ENCODE measurements at regions not wholly inside any gene's neighbourhood (a gene's known extent, or its start where the extent isn't known, plus 50 kb on each side); places are given as distances from the start of the nearest gene placed in this dataset.

GRCh38 chr22:48923996-48924395 lies 903.7 kb downstream of the BRD1 start:
- no peaks in the 10 kb centered on the region for H3K9me2 ChIP-seq (ENCODE audit: insufficient read depth)
- no peaks in the 10 kb centered on the region for H4K20me1 ChIP-seq (replicated peaks; ENCODE audit: insufficient read depth)
- no peaks in the 10 kb centered on the region for H3K79me2 ChIP-seq (replicated peaks; ENCODE audit: insufficient read depth)
- no peak overlapping the region for H3K4me2 ChIP-seq
- no peak overlapping the region for H3K4me3 ChIP-seq
- DNase-seq (ENCODE audit: low spot score), result no peak
- TF ChIP-seq CTCF (conservative IDR thresholded peaks at IDR 0.05; ENCODE audit: low read depth in 2 of 2) (no peak), ZNF462 (CRISPR knock-in tag; IDR thresholded peaks at IDR 0.05) (no peak), STAT1 (IDR thresholded peaks at IDR 0.05; ENCODE audit: unreplicated experiment) (no peak), JUNB (IDR thresholded peaks at IDR 0.05; ENCODE audit: unreplicated experiment) (no peak), ZNF114 (CRISPR knock-in tag; IDR thresholded peaks at IDR 0.05) (no peak)
- H2AFZ ChIP-seq, result no peak overlapping the region
- peaks cover 6% of the 10 kb centered on the region; the same call in 1 of the 2 replicates for H3K36me3 ChIP-seq (ENCODE audit: insufficient read depth)
- ATAC-seq, result no peak
- H3K4me1 ChIP-seq (ENCODE audit: insufficient read depth), result no peaks in the 10 kb centered on the region
- H3K27me3 ChIP-seq (ENCODE audit: insufficient read depth), result no peaks in the 10 kb centered on the region
- H3K27me3 Mint-ChIP-seq (ENCODE audit: insufficient read depth, low read depth, poor library complexity), result peaks cover 6% of the 10 kb centered on the region
- no peak overlapping the region for H3K4me3 Mint-ChIP-seq
- no peaks in the 10 kb centered on the region for H3K36me3 Mint-ChIP-seq (ENCODE audit: low read depth)
- H3K4me1 Mint-ChIP-seq, result no peaks in the 10 kb centered on the region
- H3K9me3 Mint-ChIP-seq, result no peaks in the 10 kb centered on the region
- H3K27ac ChIP-seq (ENCODE audit: low read depth), result no peak overlapping the region
- no peaks in the 10 kb centered on the region for H3F3A ChIP-seq (replicated peaks; ENCODE audit: low read depth)
- no peak overlapping the region for H3K27ac Mint-ChIP-seq

Data from GM23338 (cell line).